ENCODE measurements at regions not wholly inside any gene's neighbourhood (a gene's known extent, or its start where the extent isn't known, plus 50 kb on each side); places are given as distances from the start of the nearest gene placed in this dataset.

GRCh38 chr5:175181331-175181730 lies 262.7 kb downstream of the DRD1 start:
- no peak for DNase-seq (ENCODE audit: low read depth, low spot score)

DNA sequence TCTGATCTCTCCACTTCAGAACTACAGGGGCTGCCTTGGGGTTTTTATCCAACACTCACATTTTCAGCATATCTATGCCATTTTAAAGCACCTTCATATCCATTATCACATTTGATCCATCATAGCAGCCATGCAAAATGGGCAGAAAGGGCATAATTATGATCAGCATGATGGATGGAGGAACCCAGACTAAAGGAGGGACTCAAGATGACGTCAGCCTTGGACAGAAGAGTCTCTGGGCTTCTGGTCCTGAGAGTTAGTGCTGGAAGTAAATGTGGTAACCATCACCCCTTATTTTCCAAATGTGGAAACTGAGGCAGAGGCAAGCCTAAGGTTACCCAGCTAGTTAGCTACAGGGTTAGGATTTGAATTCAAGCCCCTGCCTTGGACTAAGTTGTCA lies 273.1 kb downstream of the DRD1 start:
- DNase-seq (ENCODE audit: low read depth, low spot score): no peak

GRCh38 chr5:175168882-175169507 lies 275.0 kb downstream of the DRD1 start:
- DNase-seq (ENCODE audit: low read depth, low spot score): no peak

- DNase-seq (ENCODE audit: low read depth, low spot score): no peak
Observed at GRCh38 chr5:175166026-175166425, 278.0 kb downstream of the DRD1 start.

DNA sequence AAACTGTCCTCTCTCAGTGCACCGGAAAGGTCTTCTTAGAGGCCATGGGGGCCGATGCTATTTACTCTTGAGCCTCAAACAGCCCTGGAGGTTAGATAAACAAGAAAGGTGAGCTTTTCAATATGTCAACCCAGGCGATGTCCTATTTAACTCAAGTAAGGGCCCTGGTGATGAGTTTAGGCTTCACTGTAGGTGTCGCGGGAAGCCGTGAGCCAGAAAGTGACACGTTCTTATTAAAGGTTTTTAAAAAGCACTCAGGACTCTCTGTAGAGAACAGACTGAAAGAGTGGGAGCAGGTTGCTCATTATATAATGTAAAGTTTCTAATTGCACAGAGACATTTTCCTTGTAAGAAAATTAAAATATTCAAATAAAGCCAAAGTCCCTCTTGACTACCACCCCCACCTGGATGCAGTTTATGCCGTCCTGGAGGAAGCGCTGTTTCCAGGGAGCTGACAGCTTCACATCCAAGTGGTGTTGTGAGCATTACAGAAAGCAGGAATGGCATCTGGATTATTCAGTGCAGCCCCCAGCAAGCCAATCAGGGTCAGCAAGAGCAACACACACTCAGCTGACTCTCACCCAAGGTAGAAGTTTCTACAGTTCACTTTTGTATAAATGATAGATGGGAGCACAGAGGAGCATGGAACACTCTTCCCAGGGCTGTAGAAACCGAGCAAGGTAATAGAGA lies 280.3 kb downstream of the DRD1 start:
- DNase-seq (ENCODE audit: low read depth, low spot score): no peak

DNA sequence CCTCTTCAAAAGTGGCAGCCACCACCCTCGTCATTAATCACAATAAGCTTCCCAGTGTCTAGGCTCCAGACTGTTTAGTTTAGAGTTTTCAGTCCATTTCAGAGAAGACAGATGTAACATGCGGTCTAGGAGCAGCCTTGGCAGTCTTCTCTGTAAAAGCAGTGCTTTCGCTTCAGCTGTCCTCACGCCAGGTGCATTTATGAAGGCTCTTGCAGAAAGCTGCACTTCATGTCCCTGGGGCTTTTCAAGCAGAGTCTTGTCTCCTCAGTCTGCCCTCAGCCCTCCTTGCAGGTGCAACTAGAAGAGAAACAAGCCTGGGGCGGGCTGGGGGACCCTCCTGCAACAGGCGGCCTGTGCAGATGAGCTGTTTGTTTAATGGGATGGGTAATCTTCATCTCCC lies 281.9 kb downstream of the DRD1 start:
- DNase-seq (ENCODE audit: low read depth, low spot score): no peak

DNA sequence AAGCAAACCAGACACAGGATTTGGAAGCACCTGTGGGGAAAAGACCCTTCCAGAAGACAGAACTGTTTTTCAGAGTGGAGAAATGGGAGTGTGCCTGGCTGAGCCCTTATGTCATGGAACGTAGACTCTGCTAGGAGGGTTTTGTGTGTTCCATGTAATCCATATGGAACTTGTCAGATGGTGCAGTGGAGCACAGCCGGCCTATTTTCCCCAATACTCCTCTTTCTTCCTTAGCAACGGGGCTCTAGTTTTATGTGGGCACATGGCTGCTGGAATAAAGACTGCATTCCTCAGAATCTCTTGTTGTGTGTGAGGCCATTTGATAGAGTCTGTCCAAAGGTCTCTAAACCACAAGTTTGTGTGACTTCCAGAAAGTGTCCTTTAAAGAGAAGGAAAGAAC lies 284.0 kb downstream of the DRD1 start:
- DNase-seq (ENCODE audit: low read depth, low spot score): no peak

- no peak for DNase-seq (ENCODE audit: low read depth, low spot score)
Observed at GRCh38 chr5:175148636-175149172, 295.3 kb downstream of the DRD1 start.

GRCh38 chr5:175146733-175147132 lies 297.2 kb downstream of the DRD1 start:
- DNase-seq (ENCODE audit: low read depth, low spot score): no peak

DNA sequence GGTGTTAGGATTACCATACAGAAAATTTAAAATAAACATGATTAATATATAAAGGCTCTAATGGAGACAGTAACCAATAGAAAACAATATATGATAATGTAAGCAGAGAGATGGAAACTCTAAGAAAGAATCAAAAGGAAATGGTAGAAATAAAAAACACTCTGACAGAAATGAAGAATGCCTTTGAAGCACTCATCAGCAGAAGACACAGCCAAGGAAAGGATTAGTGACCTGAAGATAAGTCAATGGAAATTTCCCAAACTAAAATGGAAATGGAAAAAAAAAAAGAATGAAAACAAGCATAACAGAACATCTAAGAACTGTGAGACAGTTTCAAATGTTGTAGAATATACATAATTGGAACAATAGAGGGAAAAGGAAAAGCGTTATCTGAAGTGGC lies 302.6 kb downstream of the DRD1 start:
- no peak for DNase-seq (ENCODE audit: low read depth, low spot score)

DNA sequence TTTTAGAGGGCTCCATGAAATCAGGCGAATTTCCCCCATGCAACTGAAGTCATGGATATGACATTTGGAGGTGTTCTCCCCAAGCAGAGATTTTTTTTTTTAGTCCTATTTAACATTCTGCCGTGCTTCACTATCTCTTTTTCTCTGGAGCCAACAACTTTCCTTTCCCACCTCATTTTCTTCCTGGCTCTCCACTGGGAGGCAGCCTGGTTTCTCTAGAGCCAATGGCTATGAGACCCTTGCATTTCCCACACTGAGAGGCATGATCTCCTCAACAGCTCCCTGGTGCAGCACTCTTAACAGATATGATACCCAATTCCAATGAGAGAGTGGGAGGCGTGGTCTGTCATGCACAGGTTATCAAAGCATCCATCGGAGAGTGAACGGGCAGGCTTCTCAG lies 310.8 kb downstream of the DRD1 start:
- no peak for DNase-seq (ENCODE audit: low read depth, low spot score)

- no peak for DNase-seq (ENCODE audit: low read depth, low spot score)
Observed at GRCh38 chr5:175131432-175131831, 312.6 kb downstream of the DRD1 start.

GRCh38 chr5:175129619-175130018 lies 314.4 kb downstream of the DRD1 start:
- no peak for DNase-seq (ENCODE audit: low read depth, low spot score)

DNA sequence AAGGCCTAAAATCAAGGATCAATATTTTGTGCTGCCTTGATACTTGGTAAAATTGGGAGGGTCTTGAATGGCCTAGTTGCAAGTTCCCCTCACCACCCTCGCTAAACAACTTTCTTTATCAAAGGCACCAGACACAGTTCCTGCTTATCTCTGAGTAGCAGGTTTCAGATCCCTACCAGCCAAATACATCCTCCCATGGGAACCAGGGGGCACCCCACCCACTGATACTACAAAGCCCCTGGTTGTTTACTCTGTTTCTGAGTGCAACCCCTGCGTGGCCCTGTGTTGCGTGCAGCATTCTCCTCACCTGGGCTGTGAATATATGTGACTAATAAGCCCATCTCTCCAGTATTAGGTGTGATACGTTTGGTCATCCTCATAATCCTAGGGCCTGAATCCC lies 314.9 kb downstream of the DRD1 start:
- DNase-seq (ENCODE audit: low read depth, low spot score): no peak

DNA sequence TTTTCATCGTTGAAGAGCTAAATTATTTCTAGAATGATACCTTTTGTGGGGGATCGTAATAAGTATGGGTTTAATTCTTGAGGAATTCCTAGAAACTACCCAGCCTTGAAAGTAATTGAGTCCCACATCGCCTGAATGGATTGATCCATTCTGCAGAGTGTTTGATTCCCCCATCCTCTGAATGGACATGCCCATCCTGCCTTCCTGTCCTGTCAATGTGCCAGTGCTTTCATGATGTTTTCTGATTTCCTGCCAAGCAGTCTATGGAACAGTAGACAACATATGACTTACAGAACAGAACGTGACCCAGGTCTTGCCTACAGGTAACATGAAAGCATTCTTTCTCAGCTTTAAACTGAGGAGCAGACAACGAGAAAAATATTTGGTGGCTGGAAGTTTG lies 319.2 kb downstream of the DRD1 start:
- DNase-seq (ENCODE audit: low read depth, low spot score): no peak

DNA sequence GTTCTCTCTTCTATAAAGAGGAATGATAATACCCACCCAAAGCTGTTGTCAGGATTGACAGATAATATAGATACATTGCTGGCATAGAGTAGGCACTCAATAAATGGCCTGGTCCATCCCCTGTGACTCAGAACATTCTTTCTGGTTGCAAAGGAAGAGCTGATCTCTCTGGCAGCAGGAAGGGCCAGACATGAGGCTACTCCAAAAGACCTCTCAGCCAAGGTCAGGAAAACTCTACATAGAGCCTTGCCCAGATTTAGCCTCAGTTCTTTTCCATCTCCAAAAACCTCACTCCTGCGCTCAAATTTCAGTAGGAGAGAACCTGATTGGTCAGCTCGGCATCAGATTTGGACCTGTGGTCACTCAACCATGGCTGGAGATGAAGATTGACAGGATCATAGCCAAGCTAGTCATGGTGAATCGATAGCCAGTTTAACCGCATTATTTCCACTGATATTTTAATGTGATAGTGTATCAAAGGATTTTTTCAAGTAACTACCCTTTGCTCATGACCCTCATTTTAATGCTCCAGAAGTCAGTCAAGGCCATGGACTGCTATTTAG lies 319.6 kb downstream of the DRD1 start:
- no peak for DNase-seq (ENCODE audit: low read depth, low spot score)

DNA sequence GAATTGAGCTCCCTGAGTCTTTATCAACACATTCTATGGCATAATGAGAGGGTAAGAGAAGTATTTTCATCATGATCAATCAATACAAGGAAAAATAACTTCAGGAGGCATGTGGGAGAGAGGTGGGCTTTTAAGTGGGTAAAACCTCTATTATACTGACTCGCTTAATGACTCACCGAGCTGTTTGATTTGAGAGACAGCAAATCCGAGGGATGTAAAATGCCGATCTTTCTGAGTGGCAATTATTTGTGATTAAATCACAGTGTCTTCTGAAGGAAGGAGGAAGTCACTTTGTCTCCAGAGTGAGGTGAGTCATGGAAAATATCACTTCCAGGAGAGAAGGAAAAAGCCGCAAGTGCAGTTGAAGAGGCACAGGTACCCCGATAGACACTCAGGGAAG lies 320.4 kb downstream of the DRD1 start:
- no peak for DNase-seq (ENCODE audit: low read depth, low spot score)

GRCh38 chr5:175121457-175121856 lies 322.5 kb downstream of the DRD1 start:
- DNase-seq (ENCODE audit: low read depth, low spot score): no peak

DNA sequence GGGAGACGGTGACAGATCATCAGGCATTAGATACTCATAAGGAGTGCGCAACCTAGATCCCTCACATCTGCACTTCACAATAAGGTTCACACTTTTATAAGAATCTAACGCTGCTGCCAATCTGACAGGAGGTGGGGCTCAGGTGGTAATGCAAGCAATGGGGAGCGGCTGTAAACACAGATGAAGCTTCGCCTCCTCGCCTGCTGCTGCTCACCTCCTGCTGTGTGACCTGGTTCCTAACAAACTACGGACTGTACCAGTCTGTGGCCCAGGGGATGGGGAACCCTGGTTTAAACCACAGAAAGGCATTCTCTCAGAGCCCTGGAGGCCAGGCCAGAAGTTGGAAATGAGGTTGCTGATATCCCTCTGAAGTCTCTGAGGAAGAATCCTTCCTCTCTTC lies 323.6 kb downstream of the DRD1 start:
- DNase-seq (ENCODE audit: low read depth, low spot score): no peak

DNA sequence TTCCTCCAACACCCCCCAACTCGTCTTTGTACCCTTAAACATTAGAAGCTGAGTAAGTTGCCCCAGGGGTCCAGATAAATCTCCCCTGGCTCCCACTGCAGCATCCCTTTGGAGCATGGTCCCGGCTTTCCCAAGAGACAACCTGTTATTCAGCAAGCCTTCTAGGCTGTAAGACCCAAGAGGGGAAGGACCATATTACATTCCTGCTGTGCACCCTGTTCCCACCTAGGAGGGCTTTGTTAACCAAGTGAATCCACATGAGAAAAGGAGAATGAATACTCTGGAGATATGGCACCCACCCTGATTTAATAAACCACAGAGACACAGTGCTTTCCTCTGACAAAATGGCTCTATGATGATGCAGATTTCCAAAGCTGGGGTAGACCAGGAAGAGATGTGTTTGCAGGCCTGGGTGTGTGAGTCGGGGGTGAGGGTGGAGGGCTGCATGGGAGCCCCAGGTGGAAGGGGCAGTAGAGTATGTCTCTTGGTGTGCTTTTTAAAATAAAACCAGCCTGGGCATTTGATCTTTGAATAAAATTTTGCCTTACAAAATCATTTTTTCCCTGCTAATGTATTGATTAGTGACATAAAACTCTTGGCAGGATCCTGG lies 325.2 kb downstream of the DRD1 start:
- DNase-seq (ENCODE audit: low read depth, low spot score): no peak

DNA sequence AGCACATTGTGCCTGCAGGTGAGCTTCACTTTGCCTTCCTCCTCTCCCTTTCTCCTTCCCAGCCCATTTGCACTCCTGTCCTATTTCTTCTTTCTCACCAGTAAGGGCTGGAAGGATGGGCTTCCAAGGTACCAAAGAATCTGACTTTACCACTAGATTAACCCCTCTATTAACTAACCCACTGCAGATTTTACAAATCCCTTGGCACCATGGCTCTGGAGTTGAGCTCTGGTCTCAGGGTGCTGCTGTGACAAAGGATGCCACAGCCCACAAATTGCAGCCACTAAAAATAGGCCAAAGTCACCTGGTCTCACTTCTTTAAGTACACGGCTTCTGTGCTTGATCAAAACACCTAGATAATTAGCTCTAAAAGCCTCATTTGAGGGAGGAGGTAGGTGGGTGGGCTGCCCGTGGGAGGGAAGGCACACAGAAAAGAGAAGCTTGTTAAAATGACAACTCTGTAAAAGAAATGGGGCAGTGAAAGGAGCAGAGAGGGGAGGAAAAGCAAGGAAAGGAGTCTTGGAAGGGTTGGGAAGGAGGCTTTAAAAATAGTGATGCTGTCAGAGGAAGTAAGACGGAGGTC lies 327.4 kb downstream of the DRD1 start:
- DNase-seq (ENCODE audit: low read depth, low spot score): no peak

DNA sequence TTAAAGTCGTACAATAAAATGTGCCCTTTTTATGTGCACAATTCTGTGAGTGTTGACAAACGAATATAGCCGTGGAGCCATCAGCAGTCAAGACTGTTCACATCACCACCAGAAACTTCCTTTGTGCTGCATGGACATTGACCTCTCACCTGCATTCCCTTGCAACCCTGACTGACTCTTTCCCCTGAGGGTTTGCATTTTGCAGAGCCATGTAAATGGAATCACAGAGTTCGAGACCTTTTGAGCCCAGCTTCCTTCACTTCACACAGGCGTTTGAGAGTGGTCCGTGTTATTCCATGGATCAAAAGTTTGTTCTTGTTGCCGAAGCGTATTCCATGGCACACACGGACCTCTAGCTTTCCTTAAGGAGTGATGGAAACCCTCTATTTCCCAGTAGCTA lies 328.2 kb downstream of the DRD1 start:
- DNase-seq (ENCODE audit: low read depth, low spot score): no peak

Data from activated CD4-positive, CD25-positive, alpha-beta regulatory T cell treated with anti-CD3 and anti-CD28 coated beads, Interleukin-2, amount 50 U/mL, for 16 hours (primary cell).